Spleen (tissue), 7 donors: ENCODE measurements at regions not wholly inside any gene's neighbourhood (a gene's known extent, or its start where the extent isn't known, plus 50 kb on each side); places are given as distances from the start of the nearest gene placed in this dataset.

Experiments
- POLR2A ChIP-seq, 3 donors: fragments of 450-650 bp; IDR thresholded peaks; one replicate each; pipeline ENCODE4 v1.5.1; 2017; ENCODE audit warnings: antibody characterized with exemption in 3 of 3, mild to moderate bottlenecking in 1 of 3
- POLR2AphosphoS5 ChIP-seq, 3 donors: sonication (generic); formaldehyde crosslinking; IDR thresholded peaks; one replicate each; pipeline ENCODE4 v1.5.1; 2017; ENCODE audit warnings: antibody characterized with exemption in 3 of 3
- TF ChIP-seq, protein P1 (sequence below), 11 experiments: fragments of 200-600 bp in 7 of 11; fragments of 450-650 bp in 4 of 11; sonication (generic) in 4 of 11; IDR thresholded peaks in 8 of 11; conservative IDR thresholded peaks in 3 of 11; 1 replicate in 7 of 11; 2 replicates in 4 of 11; pipeline versions ENCODE4 v1.4.0 to v1.8.0; 2016 to 2021; ENCODE audit warnings: antibody characterized with exemption in 11 of 11, inconsistent platforms in 4 of 11, mild to moderate bottlenecking in 1 of 11
- donor health status: DM: no; HTN: no; CAD: no; lungs with moderate emphysema.
- donor health status: DM: no; HTN: no; CAD: no.
- donor health status: DM: no; HTN: no; CAD: no.

GRCh38 chrX:77065896-77066295 lies 381.3 kb upstream of the FGF16 start:
- TF ChIP-seq POLR2AphosphoS5 (IDR thresholded peaks at IDR 0.05): no peak
- TF ChIP-seq, protein P1, sequence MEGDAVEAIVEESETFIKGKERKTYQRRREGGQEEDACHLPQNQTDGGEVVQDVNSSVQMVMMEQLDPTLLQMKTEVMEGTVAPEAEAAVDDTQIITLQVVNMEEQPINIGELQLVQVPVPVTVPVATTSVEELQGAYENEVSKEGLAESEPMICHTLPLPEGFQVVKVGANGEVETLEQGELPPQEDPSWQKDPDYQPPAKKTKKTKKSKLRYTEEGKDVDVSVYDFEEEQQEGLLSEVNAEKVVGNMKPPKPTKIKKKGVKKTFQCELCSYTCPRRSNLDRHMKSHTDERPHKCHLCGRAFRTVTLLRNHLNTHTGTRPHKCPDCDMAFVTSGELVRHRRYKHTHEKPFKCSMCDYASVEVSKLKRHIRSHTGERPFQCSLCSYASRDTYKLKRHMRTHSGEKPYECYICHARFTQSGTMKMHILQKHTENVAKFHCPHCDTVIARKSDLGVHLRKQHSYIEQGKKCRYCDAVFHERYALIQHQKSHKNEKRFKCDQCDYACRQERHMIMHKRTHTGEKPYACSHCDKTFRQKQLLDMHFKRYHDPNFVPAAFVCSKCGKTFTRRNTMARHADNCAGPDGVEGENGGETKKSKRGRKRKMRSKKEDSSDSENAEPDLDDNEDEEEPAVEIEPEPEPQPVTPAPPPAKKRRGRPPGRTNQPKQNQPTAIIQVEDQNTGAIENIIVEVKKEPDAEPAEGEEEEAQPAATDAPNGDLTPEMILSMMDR (IDR thresholded peaks at IDR 0.05 in 8 of 11, conservative IDR thresholded peaks at IDR 0.05 in 3 of 11): no peak
- TF ChIP-seq POLR2A (IDR thresholded peaks at IDR 0.05): no peak
